HG03520 (cell line): ENCODE measurements at regions not wholly inside any gene's neighbourhood (a gene's known extent, or its start where the extent isn't known, plus 50 kb on each side); places are given as distances from the start of the nearest gene placed in this dataset.

Source experiments
- ATAC-seq: cut with Tn5 transposase; IDR thresholded peaks from one replicate; pipeline ENCODE4 v1.9.1; 2021; ENCODE audit warnings: mild to moderate bottlenecking, moderate library complexity; ENCODE audit not compliant: unreplicated experiment

GRCh38 chr6:18335948-18336347 lies 51.2 kb upstream of the RNF144B start:
- no peak for ATAC-seq

- ATAC-seq: no peak
Measured at GRCh38 chr6:18334251-18334650, 52.9 kb upstream of the RNF144B start.

GRCh38 chr6:18330548-18331081 lies 56.5 kb upstream of the RNF144B start:
- ATAC-seq: no peak

- ATAC-seq: no peak
Measured at GRCh38 chr6:18329776-18330175, 57.4 kb upstream of the RNF144B start.

- ATAC-seq: no peak
Measured at GRCh38 chr6:18328540-18328939, 58.6 kb upstream of the RNF144B start.

- no peak for ATAC-seq
Measured at GRCh38 chr6:18328070-18328469, 59.1 kb upstream of the RNF144B start.

- ATAC-seq: no peak
Measured at GRCh38 chr6:18327626-18328025, 59.5 kb upstream of the RNF144B start.

- no peak for ATAC-seq
Measured at GRCh38 chr6:18326980-18327379, 60.2 kb upstream of the RNF144B start.

GRCh38 chr6:18326001-18326400 lies 61.1 kb upstream of the RNF144B start:
- ATAC-seq: no peak

GRCh38 chr6:18324706-18325042 lies 60.3 kb upstream of the DEK start:
- no peak for ATAC-seq

- ATAC-seq: peak; percentile 72
Measured at GRCh38 chr6:18323935-18324705, 59.8 kb upstream of the DEK start.

GRCh38 chr6:18317850-18318249 lies 53.5 kb upstream of the DEK start:
- ATAC-seq: no peak

- no peak for ATAC-seq
Measured at GRCh38 chr6:18314317-18314997, 50.1 kb upstream of the DEK start.
